Neural cell (in vitro differentiated cells): ENCODE measurements at regions not wholly inside any gene's neighbourhood (a gene's known extent, or its start where the extent isn't known, plus 50 kb on each side); places are given as distances from the start of the nearest gene placed in this dataset.

Experiments used
- CTCF ChIP-seq: fragments of 450-650 bp; IDR thresholded peaks from 2 replicates; pipeline ENCODE4 v1.5.1; 2014; ENCODE audit warnings: antibody characterized with exemption, mild to moderate bottlenecking, moderate library complexity; ENCODE audit not compliant: poor library complexity, severe bottlenecking
- EP300 ChIP-seq: fragments of 450-650 bp; conservative IDR thresholded peaks from 2 replicates; pipeline ENCODE4 v1.6.1; 2014; ENCODE audit warnings: antibody characterized with exemption, mild to moderate bottlenecking, moderate library complexity; ENCODE audit not compliant: poor library complexity, severe bottlenecking
- EZH2 ChIP-seq: fragments of 200-600, 300-800 bp; shearing (Covaris generic), sonication (generic); IDR thresholded peaks from 2 replicates; pipeline ENCODE4 v1.6.1; 2014; ENCODE audit warnings: antibody characterized with exemption, low read length, borderline replicate concordance, mild to moderate bottlenecking; ENCODE audit not compliant: insufficient read depth, poor library complexity, severe bottlenecking
- MXI1 ChIP-seq: fragments of 450-650 bp; conservative IDR thresholded peaks from 2 replicates; pipeline ENCODE4 v1.6.1; 2014; ENCODE audit warnings: antibody characterized with exemption, mild to moderate bottlenecking; ENCODE audit not compliant: poor library complexity, severe bottlenecking
- POLR2AphosphoS5 ChIP-seq: IDR thresholded peaks from 2 replicates; pipeline ENCODE4 v1.6.1; 2012
- RAD21 ChIP-seq: fragments of 450-650 bp; conservative IDR thresholded peaks from 2 replicates; pipeline ENCODE4 v1.6.1; 2014; ENCODE audit warnings: antibody characterized with exemption, mild to moderate bottlenecking, moderate library complexity
- REST ChIP-seq: IDR thresholded peaks from 2 replicates; pipeline ENCODE4 v1.6.1; 2012; ENCODE audit warnings: borderline replicate concordance
- SMC3 ChIP-seq: fragments of 450-650 bp; conservative IDR thresholded peaks from 2 replicates; pipeline ENCODE4 v1.6.1; 2014; ENCODE audit warnings: antibody characterized with exemption, mild to moderate bottlenecking, moderate library complexity; ENCODE audit not compliant: poor library complexity

GRCh38 chr1:219310181-219310728, 136.6 kb downstream of the LYPLAL1 start:
- TF ChIP-seq CTCF: no peak
- no peak for TF ChIP-seq POLR2AphosphoS5
- no peak for TF ChIP-seq SMC3
- no peak for TF ChIP-seq RAD21
- TF ChIP-seq MXI1: no peak
- TF ChIP-seq EP300: no peak
- no peak for TF ChIP-seq REST
- no peak for TF ChIP-seq EZH2
